OCI-LY3 (cell line): ENCODE measurements at regions not wholly inside any gene's neighbourhood (a gene's known extent, or its start where the extent isn't known, plus 50 kb on each side); places are given as distances from the start of the nearest gene placed in this dataset.

Experiments used
- H2AFZ ChIP-seq: fragments of 200-600, 300-600 bp; shearing (Covaris generic); 2 replicates; pipeline ENCODE4 v1.6.0; 2014; ENCODE audit warnings: antibody characterized with exemption, low read depth, low read length
- H3K27ac ChIP-seq: fragments of 200-600, 300-600 bp; sonication (generic); 2 replicates; pipeline ENCODE4 v1.5.1; 2014; ENCODE audit warnings: mild to moderate bottlenecking, low read length, moderate library complexity, mixed read lengths
- H3K27me3 ChIP-seq: fragments of 200-600, 300-600 bp; sonication (generic); 2 replicates; pipeline ENCODE4 v1.6.1; 2014; ENCODE audit warnings: low read depth, low read length, mixed read lengths
- H3K36me3 ChIP-seq: fragments of 200-600, 300-600 bp; sonication (generic); replicated peaks from 2 replicates; pipeline ENCODE3; 2014; ENCODE audit warnings: low read depth, low read length, mixed read lengths
- H3K4me1 ChIP-seq: fragments of 300-600, 200-600 bp; sonication (generic); 2 replicates; pipeline ENCODE4 v1.6.1; 2014; ENCODE audit warnings: low read length, mixed read lengths
- H3K4me2 ChIP-seq: fragments of 200-600, 300-600 bp; sonication (generic); 2 replicates; pipeline ENCODE4 v1.6.1; 2014; ENCODE audit warnings: low read length, mixed read lengths
- H3K4me3 ChIP-seq: fragments of 300-600, 200-600 bp; sonication (generic); 2 replicates; pipeline ENCODE4 v1.5.1; 2014; ENCODE audit warnings: antibody characterized with exemption, mild to moderate bottlenecking, low read length, moderate library complexity
- H3K79me2 ChIP-seq: fragments of 300-600, 200-600 bp; shearing (Covaris generic); 2 replicates; pipeline ENCODE4 v1.6.1; 2014; ENCODE audit warnings: mild to moderate bottlenecking, low read length, mixed read lengths
- H3K9ac ChIP-seq: fragments of 300-600, 200-600 bp; shearing (Covaris generic); 2 replicates; pipeline ENCODE4 v1.6.0; 2014; ENCODE audit warnings: mild to moderate bottlenecking, low read length, moderate library complexity
- H3K9me3 ChIP-seq: fragments of 200-600, 300-600 bp; shearing (Covaris generic); 2 replicates; pipeline ENCODE4 v1.6.1; 2014; ENCODE audit warnings: low read length, mixed read lengths; ENCODE audit not compliant: insufficient read depth
- H4K20me1 ChIP-seq: fragments of 200-600, 300-600 bp; sonication (generic); 2 replicates; pipeline ENCODE4 v1.6.1; 2016; ENCODE audit warnings: low read length, mixed read lengths; ENCODE audit not compliant: insufficient read depth
- CTCF ChIP-seq: fragments of 200-600, 300-600 bp; sonication (generic); IDR thresholded peaks from 2 replicates; pipeline ENCODE4 v1.5.1; 2014; ENCODE audit warnings: antibody characterized with exemption, low read length, low read depth
- EZH2phosphoT487 ChIP-seq: fragments of 200-600 bp; shearing (Covaris generic); IDR thresholded peaks from 2 replicates; pipeline ENCODE4 v1.6.1; 2018; ENCODE audit warnings: antibody characterized with exemption, mixed run types, low read depth

DNA sequence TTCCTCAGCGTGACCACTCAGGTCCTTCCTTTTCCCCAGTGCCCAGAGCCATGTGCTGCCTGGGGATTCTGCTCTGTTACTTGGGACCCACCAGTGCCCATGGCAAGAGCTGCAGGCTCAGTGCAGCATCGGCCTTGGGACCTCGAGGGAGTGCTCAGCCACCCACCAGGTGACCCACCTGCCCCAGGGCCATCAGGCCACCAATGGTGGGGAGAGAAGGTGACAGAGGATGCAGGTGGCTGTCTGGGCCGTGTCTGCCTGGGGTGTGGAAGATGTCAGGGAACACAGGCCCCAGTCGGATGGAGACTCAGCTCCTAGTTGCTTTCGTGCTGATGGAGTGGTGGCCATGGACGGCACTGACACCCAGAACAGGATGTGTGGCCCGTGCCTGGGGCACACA lies 104.7 kb upstream of the FAM20C start:
- Histone ChIP-seq H3K79me2 (no peaks in the 10 kb centered on the region), H4K20me1 (no peaks in the 10 kb centered on the region), H2AFZ (no peak overlapping the region), H3K9ac (no peak overlapping the region), H3K27ac (no peak overlapping the region), H3K36me3 (no peaks in the 10 kb centered on the region), H3K9me3 (no peaks in the 10 kb centered on the region), H3K4me3 (no peak overlapping the region), H3K27me3 (no peaks in the 10 kb centered on the region), H3K4me2 (no peak overlapping the region), H3K4me1 (no peaks in the 10 kb centered on the region)
- no peak for TF ChIP-seq CTCF
- no peak for TF ChIP-seq EZH2phosphoT487

- Histone ChIP-seq H3K9me3 (no peaks in the 10 kb centered on the region), H4K20me1 (no peaks in the 10 kb centered on the region), H3K27ac (no peak overlapping the region), H3K9ac (no peak overlapping the region), H3K79me2 (no peaks in the 10 kb centered on the region), H3K4me2 (no peak overlapping the region), H3K4me3 (no peak overlapping the region), H2AFZ (no peak overlapping the region), H3K36me3 (no peaks in the 10 kb centered on the region), H3K4me1 (no peaks in the 10 kb centered on the region), H3K27me3 (no peaks in the 10 kb centered on the region)
- no peak for TF ChIP-seq EZH2phosphoT487
Measured at GRCh38 chr7:88095-88926, 104.1 kb upstream of the FAM20C start.

- H3K4me3 ChIP-seq, result no peak overlapping the region
- H3K27me3 ChIP-seq, result no peaks in the 10 kb centered on the region
- TF ChIP-seq CTCF (no peak), EZH2phosphoT487 (no peak)
- H3K4me2 ChIP-seq, result no peak overlapping the region
- H3K9ac ChIP-seq, result no peak overlapping the region
- H2AFZ ChIP-seq, result no peak overlapping the region
- no peaks in the 10 kb centered on the region for H3K4me1 ChIP-seq
- no peaks in the 10 kb centered on the region for H3K9me3 ChIP-seq
- no peaks in the 10 kb centered on the region for H3K79me2 ChIP-seq
- H3K36me3 ChIP-seq, result no peaks in the 10 kb centered on the region
- no peaks in the 10 kb centered on the region for H4K20me1 ChIP-seq
- no peak overlapping the region for H3K27ac ChIP-seq
Measured at GRCh38 chr7:88927-89231, 103.5 kb upstream of the FAM20C start.

- H3K79me2 ChIP-seq, result no peaks in the 10 kb centered on the region
- H3K27me3 ChIP-seq, result no peaks in the 10 kb centered on the region
- H2AFZ ChIP-seq, result no peak overlapping the region
- no peaks in the 10 kb centered on the region for H3K36me3 ChIP-seq
- no peak overlapping the region for H3K9ac ChIP-seq
- no peak overlapping the region for H3K4me2 ChIP-seq
- H3K4me3 ChIP-seq, result no peak overlapping the region
- no peak for TF ChIP-seq CTCF
- no peak for TF ChIP-seq EZH2phosphoT487
- H4K20me1 ChIP-seq, result no peaks in the 10 kb centered on the region
- H3K9me3 ChIP-seq, result no peaks in the 10 kb centered on the region
- H3K27ac ChIP-seq, result no peak overlapping the region
- no peaks in the 10 kb centered on the region for H3K4me1 ChIP-seq
Measured at GRCh38 chr7:89232-90019, 102.9 kb upstream of the FAM20C start.
